PC-3 (cell line): ENCODE measurements at regions not wholly inside any gene's neighbourhood (a gene's known extent, or its start where the extent isn't known, plus 50 kb on each side); places are given as distances from the start of the nearest gene placed in this dataset.

Experiments used
- ATAC-seq: fragments of 200-7000 bp; cut with Tn5 transposase; 2 replicates; pipeline ENCODE4 v1.9.1; 2020; ENCODE audit warnings: mild to moderate bottlenecking, moderate library complexity
- BruUV-seq: library from RNA; stranded (reverse); fragments of 400-500 nt; replicated peaks from 2 replicates; lab custom pipeline; 2021; lab: Mats Ljungman, UMichigan
- CTCF ChIA-PET: fragments of 300-600 bp; sonication (Branson Sonifier 250); formaldehyde crosslinking; loops from one replicate; lab custom pipeline; 2022; ENCODE audit warnings: antibody characterized with exemption; lab: Charles Lee
- POLR2A ChIA-PET: fragments of 300-600 bp; sonication (Branson Sonifier 250); formaldehyde crosslinking; loops from one replicate; lab custom pipeline; 2022; ENCODE audit warnings: antibody characterized with exemption; ENCODE audit not compliant: unreplicated experiment; lab: Charles Lee
- DNase-seq: peaks from one replicate; pipeline ENCODE4 v3.0.0-alpha.2; 2015
- H2AFZ ChIP-seq: fragments of 300-600 bp; sonication (generic); 2 replicates; pipeline ENCODE4 v1.6.0; 2016; ENCODE audit warnings: antibody characterized with exemption, low read length
- H3F3A ChIP-seq: fragments of 300-600 bp; sonication (generic); one replicate; pipeline ENCODE4 v1.6.0; 2017; ENCODE audit warnings: antibody characterized with exemption, low read length, control low read depth, mild to moderate bottlenecking; ENCODE audit not compliant: unreplicated experiment
- H3K27ac ChIP-seq: fragments of 300-600 bp; sonication (generic); 2 replicates; pipeline ENCODE4 v1.5.1; 2016; ENCODE audit warnings: mild to moderate bottlenecking, low read length
- H3K27me3 ChIP-seq: fragments of 300-600 bp; sonication (generic); 2 replicates; pipeline ENCODE4 v1.6.1; 2016; ENCODE audit warnings: low read length, mixed read lengths
- H3K36me3 ChIP-seq: fragments of 300-600 bp; sonication (generic); 2 replicates; pipeline ENCODE4 v1.6.1; 2016; ENCODE audit warnings: low read depth, mixed run types, low read length, mixed read lengths
- H3K4me1 ChIP-seq: fragments of 300-600 bp; sonication (generic); 2 replicates; pipeline ENCODE4 v1.5.1; 2016; ENCODE audit warnings: low read length; ENCODE audit not compliant: insufficient read depth
- H3K4me2 ChIP-seq: fragments of 300-600 bp; sonication (generic); 2 replicates; pipeline ENCODE4 v1.6.0; 2016; ENCODE audit warnings: low read length
- H3K4me3 ChIP-seq: fragments of 300-600 bp; sonication (generic); 2 replicates; pipeline ENCODE4 v1.5.1; 2016; ENCODE audit warnings: mild to moderate bottlenecking, low read length, mixed read lengths
- H3K79me2 ChIP-seq: fragments of 300-600 bp; sonication (generic); 2 replicates; pipeline ENCODE4 v1.6.1; 2017; ENCODE audit warnings: low read length, mixed read lengths
- H3K9ac ChIP-seq: fragments of 300-600 bp; sonication (generic); 2 replicates; pipeline ENCODE4 v1.6.0; 2016; ENCODE audit warnings: mild to moderate bottlenecking, low read length
- H3K9me2 ChIP-seq: fragments of 300-600 bp; sonication (generic); replicated peaks from 2 replicates; pipeline ENCODE4 v1.6.1; 2016; ENCODE audit warnings: mixed run types, low read length, mixed read lengths
- H3K9me3 ChIP-seq: fragments of 300-600 bp; sonication (generic); 2 replicates; pipeline ENCODE4 v1.6.1; 2016; ENCODE audit warnings: low read length, mixed read lengths
- H4K20me1 ChIP-seq: fragments of 300-600 bp; sonication (generic); 2 replicates; pipeline ENCODE4 v1.6.1; 2016; ENCODE audit warnings: low read length, mixed read lengths
- CTCF ChIP-seq: fragments of 300-600 bp; sonication (generic); conservative IDR thresholded peaks from 2 replicates; pipeline ENCODE4 v1.5.1; 2017; ENCODE audit warnings: antibody characterized with exemption, low read depth, mild to moderate bottlenecking, low read length
- EZH2 ChIP-seq: fragments of 300-600 bp; sonication (generic); IDR thresholded peaks from one replicate; pipeline ENCODE4 v1.6.1; 2017; ENCODE audit warnings: antibody characterized with exemption, mild to moderate bottlenecking, low read length; ENCODE audit not compliant: unreplicated experiment
- EZH2phosphoT487 ChIP-seq: fragments of 300-600 bp; sonication (generic); IDR thresholded peaks from 2 replicates; pipeline ENCODE4 v1.6.1; 2018; ENCODE audit warnings: mild to moderate bottlenecking, antibody characterized with exemption, low read length, borderline replicate concordance
- intact Hi-C: fragments of 100-400 bp; cut with micrococcal nuclease; formaldehyde crosslinking; loops from 2 replicates; pipeline ENCODE4 v1.9.0; 2023

GRCh38 chr7:130901209-130901783, 167.3 kb upstream of the KLF14 start:
- ChIA-PET CTCF (no interaction called here), POLR2A (interaction anchor here (0.6 to 0.7 kb wide), 2 partner anchors 11 to 14 kb away, joined by 3 to 5 read pairs; no protein-coding TSS in a partner anchor)
- no peak overlapping the region for H2AFZ ChIP-seq
- DNase-seq (peak; percentile 83), ATAC-seq (peak; percentile 26)
- BruUV-seq, result no TSS peak
- H3K4me1 ChIP-seq, result peaks cover 97% of the 10 kb centered on the region
- H3F3A ChIP-seq, result peaks cover 79% of the 10 kb centered on the region
- TF ChIP-seq CTCF (no peak), EZH2 (no peak), EZH2phosphoT487 (no peak)
- peaks cover 97% of the 10 kb centered on the region for H3K79me2 ChIP-seq
- H3K9ac ChIP-seq, result peak overlapping the region; percentile 70
- H3K27ac ChIP-seq, result peak overlapping the region; percentile 92
- H3K27me3 ChIP-seq, result no peaks in the 10 kb centered on the region
- H4K20me1 ChIP-seq, result peaks cover 27% of the 10 kb centered on the region; the same call in 1 of the 2 replicates
- H3K36me3 ChIP-seq, result peaks cover 58% of the 10 kb centered on the region
- peak overlapping the region; percentile 39; the same call in 1 of the 2 replicates for H3K4me3 ChIP-seq
- H3K9me2 ChIP-seq, result no peaks in the 10 kb centered on the region
- intact Hi-C loops, result loop anchor here (5.0 kb wide), 1 partner anchor 96 kb away; no protein-coding TSS in a partner anchor
- no peaks in the 10 kb centered on the region for H3K9me3 ChIP-seq
- H3K4me2 ChIP-seq, result peak overlapping the region; percentile 81

DNA sequence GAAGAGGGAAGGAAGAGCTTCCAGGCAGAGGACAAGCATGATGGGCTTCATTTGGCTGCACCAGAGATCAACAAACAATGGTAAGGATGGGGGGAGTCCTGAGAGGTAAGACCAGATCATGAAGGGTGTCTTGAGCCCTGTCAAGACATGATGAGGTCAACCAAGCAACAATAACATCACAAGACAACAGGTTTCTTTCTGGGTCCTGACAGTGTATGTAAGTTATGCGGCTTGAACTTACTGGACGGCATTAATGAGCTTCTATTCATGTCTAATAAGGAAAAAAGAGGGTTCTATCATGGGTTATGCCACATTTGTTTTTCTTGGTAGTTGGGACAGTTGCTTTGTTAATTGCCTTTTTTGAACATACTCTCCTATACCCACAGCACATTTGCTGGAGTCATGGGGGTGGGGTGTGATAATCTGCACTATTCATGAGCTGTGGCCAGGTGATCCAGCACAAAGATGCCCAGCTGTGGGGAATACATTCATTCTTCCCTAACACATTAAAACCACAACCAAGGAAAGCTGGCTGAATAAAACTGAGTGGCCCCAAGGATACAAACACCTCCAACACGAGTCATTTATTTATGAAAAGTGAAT, 168.8 kb upstream of the KLF14 start:
- Histone ChIP-seq H3K9ac (peak overlapping the region; percentile 70), H2AFZ (no peak overlapping the region), H3K9me2 (no peaks in the 10 kb centered on the region), H3F3A (peaks cover 71% of the 10 kb centered on the region), H3K4me1 (peaks cover 93% of the 10 kb centered on the region), H3K79me2 (peaks cover 97% of the 10 kb centered on the region), H3K4me3 (peak overlapping the region; percentile 26), H4K20me1 (peaks cover 37% of the 10 kb centered on the region; the same call in 1 of the 2 replicates), H3K27ac (peak overlapping the region; percentile 92), H3K9me3 (no peaks in the 10 kb centered on the region), H3K36me3 (peaks cover 52% of the 10 kb centered on the region), H3K4me2 (peak overlapping the region; percentile 81), H3K27me3 (no peaks in the 10 kb centered on the region)
- no peak for ATAC-seq
- ChIA-PET CTCF (interaction anchor here (0.7 kb wide), 1 partner anchor 36 kb away, joined by 3 read pairs; no protein-coding TSS in a partner anchor), POLR2A (interaction anchor here (0.6 to 2.9 kb wide), 2 partner anchors 8 to 10 kb away, joined by 3 to 49 read pairs; no protein-coding TSS in a partner anchor)
- TF ChIP-seq CTCF (no peak), EZH2phosphoT487 (no peak), EZH2 (no peak)
- DNase-seq, result peak; percentile 20
- no TSS peak for BruUV-seq
- intact Hi-C loops, result loop anchor here (5.0 kb wide), 1 partner anchor 94 kb away; no protein-coding TSS in a partner anchor
